Esophagus muscularis mucosa (tissue), 4 donors: ENCODE measurements at regions not wholly inside any gene's neighbourhood (a gene's known extent, or its start where the extent isn't known, plus 50 kb on each side); places are given as distances from the start of the nearest gene placed in this dataset.

Experiments
- CTCF ChIP-seq, 3 experiments: fragments of 200-600 bp in 2 of 3; fragments of 450-650 bp in 1 of 3; sonication (generic) in 2 of 3; IDR thresholded peaks; one replicate each; pipeline ENCODE4 v1.5.1; 2017 to 2019; ENCODE audit warnings: antibody characterized with exemption in 3 of 3, mild to moderate bottlenecking in 2 of 3, moderate library complexity in 1 of 3
- EP300 ChIP-seq: sonication (generic); formaldehyde crosslinking; IDR thresholded peaks from one replicate; pipeline ENCODE4 v1.6.1; 2017; ENCODE audit warnings: antibody characterized with exemption
- POLR2A ChIP-seq: fragments of 450-650 bp; IDR thresholded peaks from one replicate; pipeline ENCODE4 v1.6.1; 2017; ENCODE audit warnings: antibody characterized with exemption, moderate library complexity, mild to moderate bottlenecking, low read depth

GRCh38 chr5:9947225-9947714, 302.4 kb downstream of the ATPSCKMT start:
- TF ChIP-seq POLR2A (no peak), CTCF (IDR thresholded peaks at IDR 0.05) (no peak), EP300 (no peak)
